Erythroblast (primary cell): ENCODE measurements at regions not wholly inside any gene's neighbourhood (a gene's known extent, or its start where the extent isn't known, plus 50 kb on each side); places are given as distances from the start of the nearest gene placed in this dataset.

ENCODE experiments used
- DNase-seq, 2 experiments: peaks; one replicate each; lab custom pipeline; 2025; lab: John Stamatoyannopoulos, UW
- GATA1 ChIP-seq: IDR thresholded peaks from 2 replicates; pipeline ENCODE4 v1.6.1; 2011; ENCODE audit warnings: low read depth, mild to moderate bottlenecking, control low read depth, low read length, moderate library complexity
- POLR2A ChIP-seq: IDR thresholded peaks from 2 replicates; pipeline ENCODE4 v1.6.1; 2011; ENCODE audit warnings: mild to moderate bottlenecking, low read length

- DNase-seq: no peak
- TF ChIP-seq GATA1: no peak
Measured at GRCh38 chr3:147729641-147730040, 320.5 kb downstream of the ZIC1 start.

DNA sequence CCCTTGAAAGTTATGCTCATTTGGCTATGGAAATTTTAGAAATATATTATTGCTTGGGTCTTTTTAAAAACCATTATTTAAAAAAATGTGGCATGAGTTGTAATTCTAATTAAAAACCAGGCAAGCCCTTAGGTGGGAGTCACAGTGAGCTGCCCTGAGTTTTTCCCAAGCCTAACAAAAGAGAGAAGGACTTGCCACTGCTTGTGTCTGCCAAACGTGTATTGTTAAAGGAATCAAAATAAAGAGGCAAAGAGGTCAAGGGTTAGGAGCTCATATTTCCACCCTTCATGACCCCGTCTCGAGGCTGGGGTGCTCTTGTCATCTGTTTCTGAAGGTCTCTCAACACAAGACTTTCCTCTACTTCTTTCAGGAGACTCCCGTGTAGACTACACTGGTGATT lies 321.1 kb downstream of the ZIC1 start:
- no peak for DNase-seq
- TF ChIP-seq GATA1 (no peak), POLR2A (no peak)

DNA sequence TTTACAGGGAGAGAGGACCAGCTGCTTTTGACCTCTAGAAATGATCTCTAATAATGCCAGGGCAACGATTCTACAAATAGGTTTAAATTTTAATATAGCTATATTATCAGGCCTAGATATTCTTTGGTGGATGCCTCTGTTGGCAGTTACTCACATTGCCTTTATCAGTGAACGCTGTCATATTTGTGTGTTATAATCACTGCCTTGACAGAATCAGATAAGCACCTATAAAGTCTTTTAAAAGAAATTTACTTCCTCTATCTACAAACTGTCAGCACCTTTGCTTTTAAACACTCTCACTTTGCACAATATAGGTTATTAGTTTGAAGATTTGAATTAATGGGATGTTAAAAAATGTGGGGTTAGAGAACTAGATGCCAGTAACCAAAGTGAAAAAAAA lies 324.1 kb downstream of the ZIC1 start:
- DNase-seq: peak in 1 of 2 experiments; percentile 55
- no peak for TF ChIP-seq POLR2A
- TF ChIP-seq GATA1: no peak

- TF ChIP-seq GATA1: no peak
- no peak for TF ChIP-seq POLR2A
- DNase-seq: no peak
Measured at GRCh38 chr3:147735616-147736015, 326.5 kb downstream of the ZIC1 start.

- DNase-seq: no peak
- no peak for TF ChIP-seq GATA1
- no peak for TF ChIP-seq POLR2A
Measured at GRCh38 chr3:147736226-147736625, 327.1 kb downstream of the ZIC1 start.

GRCh38 chr3:147737376-147737775 lies 328.2 kb downstream of the ZIC1 start:
- DNase-seq: no peak

DNA sequence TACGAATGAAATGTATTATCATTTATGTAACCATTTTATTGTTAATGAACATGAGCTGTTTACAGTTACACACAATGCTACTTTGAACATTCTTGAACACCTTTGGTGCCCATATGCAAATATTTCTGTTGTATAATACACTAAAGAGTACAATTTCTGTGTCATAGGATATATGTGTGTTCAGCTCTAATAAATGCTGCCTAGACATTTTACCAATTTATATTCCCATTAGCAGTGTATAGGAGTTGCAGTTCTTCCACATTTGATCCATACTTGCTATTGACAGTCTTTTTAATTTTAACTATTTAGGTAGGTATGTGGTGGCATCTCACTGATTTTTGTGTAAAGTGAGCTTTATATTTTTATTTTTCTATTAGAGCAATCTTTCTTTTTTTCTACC lies 331.8 kb downstream of the ZIC1 start:
- no peak for DNase-seq
- TF ChIP-seq POLR2A (no peak), GATA1 (no peak)

More at GRCh38 chr3:147737376-147737775, 328.2 kb downstream of the ZIC1 start:
- TF ChIP-seq POLR2A (no peak), GATA1 (no peak)

GRCh38 chr3:147744967-147745366 lies 335.8 kb downstream of the ZIC1 start:
- no peak for TF ChIP-seq POLR2A

DNA sequence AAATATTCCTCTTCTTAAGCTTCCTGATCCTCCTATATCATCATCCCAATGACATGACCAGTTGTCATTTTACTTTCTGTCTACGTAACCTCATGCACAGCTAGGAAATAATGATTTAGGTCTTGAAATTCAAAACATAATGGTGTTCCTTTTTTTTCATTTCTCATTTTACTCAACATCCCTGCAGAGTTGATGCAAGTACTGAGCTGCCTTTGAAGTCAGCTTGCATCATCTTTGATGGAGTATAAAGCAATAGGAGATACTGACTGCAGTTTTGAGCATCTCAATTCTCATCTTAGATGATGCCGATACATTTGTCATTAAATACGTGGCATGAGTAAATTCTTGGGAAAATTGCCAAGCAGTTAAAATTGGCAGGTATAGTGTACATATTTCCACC lies 346.1 kb downstream of the ZIC1 start:
- DNase-seq: no peak

More at GRCh38 chr3:147744967-147745366, 335.8 kb downstream of the ZIC1 start:
- DNase-seq: no peak

GRCh38 chr3:147756476-147756875 lies 347.3 kb downstream of the ZIC1 start:
- DNase-seq: no peak
- TF ChIP-seq POLR2A (no peak), GATA1 (no peak)

More for the DNA sequence above, 346.1 kb downstream of the ZIC1 start:
- TF ChIP-seq GATA1 (no peak), POLR2A (no peak)

DNA sequence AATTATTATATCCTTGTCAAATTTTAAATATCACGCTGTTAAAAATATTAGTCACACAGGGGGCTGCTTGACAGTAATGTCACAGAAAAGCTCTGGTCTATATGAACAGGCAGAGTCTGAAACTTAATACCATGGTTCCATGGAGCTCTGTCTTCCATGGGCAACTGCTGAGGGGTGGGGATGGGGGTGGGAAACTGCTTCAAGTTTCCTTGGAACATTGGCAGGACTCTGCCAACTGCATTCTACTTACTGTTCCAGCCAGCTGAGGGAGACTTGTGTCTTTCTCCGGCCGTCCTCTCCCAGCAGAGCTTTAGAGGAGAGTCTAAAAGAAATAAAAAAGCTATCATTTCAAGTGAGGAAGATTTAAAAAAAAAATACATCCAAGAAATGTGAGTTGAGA lies 348.7 kb downstream of the ZIC1 start:
- TF ChIP-seq GATA1: no peak
- no peak for TF ChIP-seq POLR2A
- no peak for DNase-seq

DNA sequence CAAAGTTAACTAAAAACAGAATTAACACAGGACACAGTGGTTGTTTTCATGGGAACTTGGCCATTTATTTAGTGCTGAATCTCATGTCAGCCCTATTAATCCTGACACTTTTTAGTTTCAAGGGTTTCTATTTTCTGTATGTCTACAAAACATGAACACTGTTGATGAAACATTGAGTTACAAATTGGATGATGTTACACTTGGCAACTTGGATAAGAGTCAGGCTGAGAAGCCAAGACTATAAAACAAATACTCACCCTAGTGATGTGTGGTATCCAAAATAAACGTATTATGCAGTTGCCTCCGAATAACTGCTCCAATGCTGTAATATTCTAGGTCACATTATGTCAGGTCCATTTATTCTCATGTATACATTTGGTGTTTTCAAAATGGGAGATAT lies 349.6 kb downstream of the ZIC1 start:
- TF ChIP-seq GATA1 (no peak), POLR2A (no peak)
- DNase-seq: no peak

DNA sequence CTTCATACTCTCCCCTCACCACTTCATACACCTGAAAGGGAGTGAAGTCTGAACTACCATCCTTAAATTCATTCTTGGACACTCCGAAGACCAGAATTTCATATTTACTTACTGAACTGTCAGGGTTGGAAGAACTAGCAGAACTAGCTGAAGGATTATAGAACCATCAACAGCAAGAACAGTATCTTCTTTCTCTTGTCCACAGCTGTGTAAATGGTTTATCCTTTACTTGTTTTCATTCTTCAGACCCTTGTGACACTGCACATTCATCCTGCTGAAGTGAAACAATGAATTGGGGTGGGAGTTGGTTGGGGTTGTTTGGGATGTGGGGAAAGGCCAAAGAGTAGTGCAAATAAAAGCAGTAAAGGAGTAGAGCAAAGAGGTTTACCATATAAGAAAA lies 350.9 kb downstream of the ZIC1 start:
- TF ChIP-seq POLR2A (no peak), GATA1 (no peak)
- no peak for DNase-seq

- DNase-seq: no peak
- no peak for TF ChIP-seq GATA1
- no peak for TF ChIP-seq POLR2A
Measured at GRCh38 chr3:147760941-147761340, 351.8 kb downstream of the ZIC1 start.

DNA sequence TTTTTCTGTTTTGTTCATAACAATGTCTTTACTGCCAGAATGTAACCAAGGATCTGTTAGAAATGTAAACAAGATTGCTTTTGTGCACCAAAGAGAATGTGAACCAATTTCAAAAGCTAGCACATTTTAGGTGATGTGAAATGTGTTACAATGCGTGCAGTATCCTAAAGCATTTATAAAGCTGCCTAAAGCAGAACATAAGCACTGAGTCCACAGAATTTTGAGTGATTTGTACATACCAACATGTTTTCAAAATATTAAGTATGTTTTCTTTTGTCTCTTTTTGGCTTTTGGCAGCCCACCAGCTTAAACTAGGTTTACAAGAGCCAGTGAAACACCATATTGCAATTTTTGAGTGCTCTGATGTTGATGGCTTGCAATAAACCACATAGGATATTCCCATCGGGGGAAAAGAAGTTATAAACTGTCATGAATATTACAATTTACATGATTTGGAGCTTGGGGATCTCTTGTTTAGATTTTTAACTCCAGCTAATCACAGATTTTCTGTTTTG lies 364.0 kb downstream of the ZIC1 start:
- TF ChIP-seq POLR2A (no peak), GATA1 (no peak)
- DNase-seq: no peak
